ENCODE measurements at regions not wholly inside any gene's neighbourhood (a gene's known extent, or its start where the extent isn't known, plus 50 kb on each side); places are given as distances from the start of the nearest gene placed in this dataset.

DNA sequence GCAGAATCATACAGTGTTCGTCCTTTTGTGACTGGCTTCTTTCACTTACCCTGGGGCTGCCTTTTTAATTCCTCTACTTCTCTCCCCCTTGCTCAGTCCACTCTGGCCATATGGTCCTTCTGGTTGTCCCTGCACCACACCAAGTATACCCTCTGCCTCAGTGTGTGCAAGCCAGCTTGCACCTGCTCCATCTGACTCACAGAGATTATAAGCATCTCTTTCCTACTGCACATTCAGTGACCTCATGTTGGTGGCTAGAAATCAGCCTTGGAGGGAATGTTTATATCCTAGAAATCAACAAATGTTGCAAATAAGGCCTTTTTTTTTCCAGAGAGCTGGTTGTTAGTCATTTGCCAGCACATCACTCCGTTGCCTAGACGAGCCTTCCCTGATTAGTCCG, 67.5 kb upstream of the C10orf90 start (continued):
- TF ChIP-seq, protein P1, sequence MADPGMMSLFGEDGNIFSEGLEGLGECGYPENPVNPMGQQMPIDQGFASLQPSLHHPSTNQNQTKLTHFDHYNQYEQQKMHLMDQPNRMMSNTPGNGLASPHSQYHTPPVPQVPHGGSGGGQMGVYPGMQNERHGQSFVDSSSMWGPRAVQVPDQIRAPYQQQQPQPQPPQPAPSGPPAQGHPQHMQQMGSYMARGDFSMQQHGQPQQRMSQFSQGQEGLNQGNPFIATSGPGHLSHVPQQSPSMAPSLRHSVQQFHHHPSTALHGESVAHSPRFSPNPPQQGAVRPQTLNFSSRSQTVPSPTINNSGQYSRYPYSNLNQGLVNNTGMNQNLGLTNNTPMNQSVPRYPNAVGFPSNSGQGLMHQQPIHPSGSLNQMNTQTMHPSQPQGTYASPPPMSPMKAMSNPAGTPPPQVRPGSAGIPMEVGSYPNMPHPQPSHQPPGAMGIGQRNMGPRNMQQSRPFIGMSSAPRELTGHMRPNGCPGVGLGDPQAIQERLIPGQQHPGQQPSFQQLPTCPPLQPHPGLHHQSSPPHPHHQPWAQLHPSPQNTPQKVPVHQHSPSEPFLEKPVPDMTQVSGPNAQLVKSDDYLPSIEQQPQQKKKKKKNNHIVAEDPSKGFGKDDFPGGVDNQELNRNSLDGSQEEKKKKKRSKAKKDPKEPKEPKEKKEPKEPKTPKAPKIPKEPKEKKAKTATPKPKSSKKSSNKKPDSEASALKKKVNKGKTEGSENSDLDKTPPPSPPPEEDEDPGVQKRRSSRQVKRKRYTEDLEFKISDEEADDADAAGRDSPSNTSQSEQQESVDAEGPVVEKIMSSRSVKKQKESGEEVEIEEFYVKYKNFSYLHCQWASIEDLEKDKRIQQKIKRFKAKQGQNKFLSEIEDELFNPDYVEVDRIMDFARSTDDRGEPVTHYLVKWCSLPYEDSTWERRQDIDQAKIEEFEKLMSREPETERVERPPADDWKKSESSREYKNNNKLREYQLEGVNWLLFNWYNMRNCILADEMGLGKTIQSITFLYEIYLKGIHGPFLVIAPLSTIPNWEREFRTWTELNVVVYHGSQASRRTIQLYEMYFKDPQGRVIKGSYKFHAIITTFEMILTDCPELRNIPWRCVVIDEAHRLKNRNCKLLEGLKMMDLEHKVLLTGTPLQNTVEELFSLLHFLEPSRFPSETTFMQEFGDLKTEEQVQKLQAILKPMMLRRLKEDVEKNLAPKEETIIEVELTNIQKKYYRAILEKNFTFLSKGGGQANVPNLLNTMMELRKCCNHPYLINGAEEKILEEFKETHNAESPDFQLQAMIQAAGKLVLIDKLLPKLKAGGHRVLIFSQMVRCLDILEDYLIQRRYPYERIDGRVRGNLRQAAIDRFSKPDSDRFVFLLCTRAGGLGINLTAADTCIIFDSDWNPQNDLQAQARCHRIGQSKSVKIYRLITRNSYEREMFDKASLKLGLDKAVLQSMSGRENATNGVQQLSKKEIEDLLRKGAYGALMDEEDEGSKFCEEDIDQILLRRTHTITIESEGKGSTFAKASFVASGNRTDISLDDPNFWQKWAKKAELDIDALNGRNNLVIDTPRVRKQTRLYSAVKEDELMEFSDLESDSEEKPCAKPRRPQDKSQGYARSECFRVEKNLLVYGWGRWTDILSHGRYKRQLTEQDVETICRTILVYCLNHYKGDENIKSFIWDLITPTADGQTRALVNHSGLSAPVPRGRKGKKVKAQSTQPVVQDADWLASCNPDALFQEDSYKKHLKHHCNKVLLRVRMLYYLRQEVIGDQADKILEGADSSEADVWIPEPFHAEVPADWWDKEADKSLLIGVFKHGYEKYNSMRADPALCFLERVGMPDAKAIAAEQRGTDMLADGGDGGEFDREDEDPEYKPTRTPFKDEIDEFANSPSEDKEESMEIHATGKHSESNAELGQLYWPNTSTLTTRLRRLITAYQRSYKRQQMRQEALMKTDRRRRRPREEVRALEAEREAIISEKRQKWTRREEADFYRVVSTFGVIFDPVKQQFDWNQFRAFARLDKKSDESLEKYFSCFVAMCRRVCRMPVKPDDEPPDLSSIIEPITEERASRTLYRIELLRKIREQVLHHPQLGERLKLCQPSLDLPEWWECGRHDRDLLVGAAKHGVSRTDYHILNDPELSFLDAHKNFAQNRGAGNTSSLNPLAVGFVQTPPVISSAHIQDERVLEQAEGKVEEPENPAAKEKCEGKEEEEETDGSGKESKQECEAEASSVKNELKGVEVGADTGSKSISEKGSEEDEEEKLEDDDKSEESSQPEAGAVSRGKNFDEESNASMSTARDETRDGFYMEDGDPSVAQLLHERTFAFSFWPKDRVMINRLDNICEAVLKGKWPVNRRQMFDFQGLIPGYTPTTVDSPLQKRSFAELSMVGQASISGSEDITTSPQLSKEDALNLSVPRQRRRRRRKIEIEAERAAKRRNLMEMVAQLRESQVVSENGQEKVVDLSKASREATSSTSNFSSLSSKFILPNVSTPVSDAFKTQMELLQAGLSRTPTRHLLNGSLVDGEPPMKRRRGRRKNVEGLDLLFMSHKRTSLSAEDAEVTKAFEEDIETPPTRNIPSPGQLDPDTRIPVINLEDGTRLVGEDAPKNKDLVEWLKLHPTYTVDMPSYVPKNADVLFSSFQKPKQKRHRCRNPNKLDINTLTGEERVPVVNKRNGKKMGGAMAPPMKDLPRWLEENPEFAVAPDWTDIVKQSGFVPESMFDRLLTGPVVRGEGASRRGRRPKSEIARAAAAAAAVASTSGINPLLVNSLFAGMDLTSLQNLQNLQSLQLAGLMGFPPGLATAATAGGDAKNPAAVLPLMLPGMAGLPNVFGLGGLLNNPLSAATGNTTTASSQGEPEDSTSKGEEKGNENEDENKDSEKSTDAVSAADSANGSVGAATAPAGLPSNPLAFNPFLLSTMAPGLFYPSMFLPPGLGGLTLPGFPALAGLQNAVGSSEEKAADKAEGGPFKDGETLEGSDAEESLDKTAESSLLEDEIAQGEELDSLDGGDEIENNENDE (IDR thresholded peaks at IDR 0.05; ENCODE audit: insufficient replicate concordance, low read length), result no peak
- TF ChIP-seq, protein P2, sequence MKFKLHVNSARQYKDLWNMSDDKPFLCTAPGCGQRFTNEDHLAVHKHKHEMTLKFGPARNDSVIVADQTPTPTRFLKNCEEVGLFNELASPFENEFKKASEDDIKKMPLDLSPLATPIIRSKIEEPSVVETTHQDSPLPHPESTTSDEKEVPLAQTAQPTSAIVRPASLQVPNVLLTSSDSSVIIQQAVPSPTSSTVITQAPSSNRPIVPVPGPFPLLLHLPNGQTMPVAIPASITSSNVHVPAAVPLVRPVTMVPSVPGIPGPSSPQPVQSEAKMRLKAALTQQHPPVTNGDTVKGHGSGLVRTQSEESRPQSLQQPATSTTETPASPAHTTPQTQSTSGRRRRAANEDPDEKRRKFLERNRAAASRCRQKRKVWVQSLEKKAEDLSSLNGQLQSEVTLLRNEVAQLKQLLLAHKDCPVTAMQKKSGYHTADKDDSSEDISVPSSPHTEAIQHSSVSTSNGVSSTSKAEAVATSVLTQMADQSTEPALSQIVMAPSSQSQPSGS (IDR thresholded peaks at IDR 0.05; ENCODE audit: low read length), result no peak
- TF ChIP-seq BACH1 (IDR thresholded peaks at IDR 0.05; ENCODE audit: low read length), result no peak
- no peak for TF ChIP-seq SIN3A (conservative IDR thresholded peaks at IDR 0.05 in 1 of 2, IDR thresholded peaks at IDR 0.05 in 1 of 2; ENCODE audit: low read depth in 1 of 2, low read length in 2 of 2)
- no peak for TF ChIP-seq SIX5 (IDR thresholded peaks at IDR 0.05; ENCODE audit: low read depth, low read length)
- no peak for TF ChIP-seq RAD21 (IDR thresholded peaks at IDR 0.05 in 1 of 2, conservative IDR thresholded peaks at IDR 0.05 in 1 of 2; ENCODE audit: low read depth in 2 of 2, low read length in 2 of 2)
- TF ChIP-seq ZNF274 (IDR thresholded peaks at IDR 0.05; ENCODE audit: borderline replicate concordance, extremely low read depth, low read length), result no peak
- TF ChIP-seq YY1 (IDR thresholded peaks at IDR 0.05; ENCODE audit: low read depth, low read length), result no peak
- no peak for TF ChIP-seq RBBP5 (IDR thresholded peaks at IDR 0.05; ENCODE audit: borderline replicate concordance, low read depth, low read length)
- TF ChIP-seq HDAC6 (IDR thresholded peaks at IDR 0.05; ENCODE audit: low read depth, low read length), result no peak

Measured in H1 (cell line).